ENCODE measurements at regions not wholly inside any gene's neighbourhood (a gene's known extent, or its start where the extent isn't known, plus 50 kb on each side); places are given as distances from the start of the nearest gene placed in this dataset.

GRCh38 chr4:125022855-125023501 is 291.8 kb upstream of the FAT4 start:
- no peak for DNase-seq (ENCODE audit: low read depth in 2 of 2)
- TF ChIP-seq CTCF (IDR thresholded peaks at IDR 0.05; ENCODE audit: low read depth, low read length), result no peak
- H3K4me3 ChIP-seq (replicated peaks in 1 of 2; ENCODE audit: low read depth in 2 of 2, low read length in 2 of 2), result no peak overlapping the region

GRCh38 chr4:125021189-125021588 is 293.6 kb upstream of the FAT4 start:
- no peak overlapping the region for H3K4me3 ChIP-seq (replicated peaks in 1 of 2; ENCODE audit: low read depth in 2 of 2, low read length in 2 of 2)
- DNase-seq (ENCODE audit: low read depth in 2 of 2), result peak in 1 of 2 donors; percentile 20
- no peak for TF ChIP-seq CTCF (IDR thresholded peaks at IDR 0.05; ENCODE audit: low read depth, low read length)

- no peak overlapping the region for H3K4me3 ChIP-seq (replicated peaks in 1 of 2; ENCODE audit: low read depth in 2 of 2, low read length in 2 of 2)
- no peak for DNase-seq (ENCODE audit: low read depth in 2 of 2)
- TF ChIP-seq CTCF (IDR thresholded peaks at IDR 0.05; ENCODE audit: low read depth, low read length), result no peak
Measured at GRCh38 chr4:125020089-125021034, 294.4 kb upstream of the FAT4 start.

GRCh38 chr4:125016892-125017299 is 297.9 kb upstream of the FAT4 start:
- TF ChIP-seq CTCF (IDR thresholded peaks at IDR 0.05; ENCODE audit: low read depth, low read length), result no peak
- peak in 1 of 2 donors; percentile 2 for DNase-seq (ENCODE audit: low read depth in 2 of 2)
- no peak overlapping the region for H3K4me3 ChIP-seq (replicated peaks in 1 of 2; ENCODE audit: low read depth in 2 of 2, low read length in 2 of 2)

- no peak for TF ChIP-seq CTCF (IDR thresholded peaks at IDR 0.05; ENCODE audit: low read depth, low read length)
- DNase-seq (ENCODE audit: low read depth in 2 of 2), result peak; percentile 3 to 58
- H3K4me3 ChIP-seq (replicated peaks in 1 of 2; ENCODE audit: low read depth in 2 of 2, low read length in 2 of 2), result no peak overlapping the region
Measured at GRCh38 chr4:125013891-125014290, 300.9 kb upstream of the FAT4 start.

- peak; percentile 26 to 50 for DNase-seq (ENCODE audit: low read depth in 2 of 2)
- no peak for TF ChIP-seq CTCF (IDR thresholded peaks at IDR 0.05; ENCODE audit: low read depth, low read length)
Measured at GRCh38 chr4:125011646-125012045, 299.1 kb upstream of the ANKRD50 start.

More at GRCh38 chr4:125011646-125012045, 299.1 kb upstream of the ANKRD50 start:
- H3K4me3 ChIP-seq (replicated peaks in 1 of 2; ENCODE audit: low read depth in 2 of 2, low read length in 2 of 2), result no peak overlapping the region
